ENCODE measurements at regions not wholly inside any gene's neighbourhood (a gene's known extent, or its start where the extent isn't known, plus 50 kb on each side); places are given as distances from the start of the nearest gene placed in this dataset.

- Histone ChIP-seq H3K27me3 (ENCODE audit: control insufficient read depth, low read length) (peaks cover 3% of the 10 kb centered on the region; the same call in 1 of the 2 replicates), H3K27ac (ENCODE audit: low read depth, low read length) (no peak overlapping the region), H3K4me3 (ENCODE audit: low read length) (no peak overlapping the region), H3K9me2 (replicated peaks; ENCODE audit: control insufficient read depth, low read length) (no peaks in the 10 kb centered on the region), H3K9me3 (ENCODE audit: control insufficient read depth, insufficient read depth, low read length) (no peaks in the 10 kb centered on the region), H3K36me3 (ENCODE audit: control insufficient read depth, low read length) (no peaks in the 10 kb centered on the region), H3K79me2 (ENCODE audit: control insufficient read depth, low read length) (no peaks in the 10 kb centered on the region), H3K4me2 (ENCODE audit: low read length) (no peak overlapping the region), H3K4me1 (ENCODE audit: control insufficient read depth, low read length) (peaks cover 10% of the 10 kb centered on the region), H3F3A (ENCODE audit: control insufficient read depth, insufficient read depth) (no peaks in the 10 kb centered on the region), H4K20me1 (ENCODE audit: control insufficient read depth, insufficient read depth, low read depth, low read length) (no peaks in the 10 kb centered on the region)
- TF ChIP-seq EZH2phosphoT487 (IDR thresholded peaks at IDR 0.05; ENCODE audit: borderline replicate concordance, low read length), result no peak
- TF ChIP-seq, protein P1, sequence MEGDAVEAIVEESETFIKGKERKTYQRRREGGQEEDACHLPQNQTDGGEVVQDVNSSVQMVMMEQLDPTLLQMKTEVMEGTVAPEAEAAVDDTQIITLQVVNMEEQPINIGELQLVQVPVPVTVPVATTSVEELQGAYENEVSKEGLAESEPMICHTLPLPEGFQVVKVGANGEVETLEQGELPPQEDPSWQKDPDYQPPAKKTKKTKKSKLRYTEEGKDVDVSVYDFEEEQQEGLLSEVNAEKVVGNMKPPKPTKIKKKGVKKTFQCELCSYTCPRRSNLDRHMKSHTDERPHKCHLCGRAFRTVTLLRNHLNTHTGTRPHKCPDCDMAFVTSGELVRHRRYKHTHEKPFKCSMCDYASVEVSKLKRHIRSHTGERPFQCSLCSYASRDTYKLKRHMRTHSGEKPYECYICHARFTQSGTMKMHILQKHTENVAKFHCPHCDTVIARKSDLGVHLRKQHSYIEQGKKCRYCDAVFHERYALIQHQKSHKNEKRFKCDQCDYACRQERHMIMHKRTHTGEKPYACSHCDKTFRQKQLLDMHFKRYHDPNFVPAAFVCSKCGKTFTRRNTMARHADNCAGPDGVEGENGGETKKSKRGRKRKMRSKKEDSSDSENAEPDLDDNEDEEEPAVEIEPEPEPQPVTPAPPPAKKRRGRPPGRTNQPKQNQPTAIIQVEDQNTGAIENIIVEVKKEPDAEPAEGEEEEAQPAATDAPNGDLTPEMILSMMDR (IDR thresholded peaks at IDR 0.05; ENCODE audit: low read depth, low read length, poor library complexity, severe bottlenecking), result no peak
Measured at GRCh38 chr16:85337910-85338637, 225.8 kb upstream of the CIBAR2 start.

- TF ChIP-seq, protein P1 (IDR thresholded peaks at IDR 0.05; ENCODE audit: low read depth, low read length, poor library complexity, severe bottlenecking), result no peak
- TF ChIP-seq EZH2phosphoT487 (IDR thresholded peaks at IDR 0.05; ENCODE audit: borderline replicate concordance, low read length), result no peak
- peaks cover 3% of the 10 kb centered on the region; the same call in 1 of the 2 replicates for H3K27me3 ChIP-seq (ENCODE audit: control insufficient read depth, low read length)
- H3K4me2 ChIP-seq (ENCODE audit: low read length), result no peak overlapping the region
- H3K79me2 ChIP-seq (ENCODE audit: control insufficient read depth, low read length), result no peaks in the 10 kb centered on the region
- peaks cover 10% of the 10 kb centered on the region for H3K4me1 ChIP-seq (ENCODE audit: control insufficient read depth, low read length)
- no peak overlapping the region for H3K4me3 ChIP-seq (ENCODE audit: low read length)
- no peaks in the 10 kb centered on the region for H3K9me2 ChIP-seq (replicated peaks; ENCODE audit: control insufficient read depth, low read length)
- no peaks in the 10 kb centered on the region for H4K20me1 ChIP-seq (ENCODE audit: control insufficient read depth, insufficient read depth, low read depth, low read length)
- H3F3A ChIP-seq (ENCODE audit: control insufficient read depth, insufficient read depth), result no peaks in the 10 kb centered on the region
- no peak overlapping the region for H3K27ac ChIP-seq (ENCODE audit: low read depth, low read length)
- no peaks in the 10 kb centered on the region for H3K36me3 ChIP-seq (ENCODE audit: control insufficient read depth, low read length)
- no peaks in the 10 kb centered on the region for H3K9me3 ChIP-seq (ENCODE audit: control insufficient read depth, insufficient read depth, low read length)
Measured at GRCh38 chr16:85338638-85338982, 226.3 kb upstream of the CIBAR2 start.

GRCh38 chr16:85338989-85339685 lies 226.9 kb upstream of the CIBAR2 start:
- TF ChIP-seq EZH2phosphoT487 (IDR thresholded peaks at IDR 0.05; ENCODE audit: borderline replicate concordance, low read length), result no peak
- TF ChIP-seq, protein P1 (IDR thresholded peaks at IDR 0.05; ENCODE audit: low read depth, low read length, poor library complexity, severe bottlenecking), result no peak
- Histone ChIP-seq H3K36me3 (ENCODE audit: control insufficient read depth, low read length) (no peaks in the 10 kb centered on the region), H3K9me2 (replicated peaks; ENCODE audit: control insufficient read depth, low read length) (no peaks in the 10 kb centered on the region), H3K9me3 (ENCODE audit: control insufficient read depth, insufficient read depth, low read length) (no peaks in the 10 kb centered on the region), H3K4me1 (ENCODE audit: control insufficient read depth, low read length) (peaks cover 10% of the 10 kb centered on the region), H4K20me1 (ENCODE audit: control insufficient read depth, insufficient read depth, low read depth, low read length) (no peaks in the 10 kb centered on the region), H3K27me3 (ENCODE audit: control insufficient read depth, low read length) (peaks cover 3% of the 10 kb centered on the region; the same call in 1 of the 2 replicates), H3F3A (ENCODE audit: control insufficient read depth, insufficient read depth) (no peaks in the 10 kb centered on the region), H3K79me2 (ENCODE audit: control insufficient read depth, low read length) (no peaks in the 10 kb centered on the region), H3K27ac (ENCODE audit: low read depth, low read length) (no peak overlapping the region), H3K4me2 (ENCODE audit: low read length) (no peak overlapping the region), H3K4me3 (ENCODE audit: low read length) (no peak overlapping the region)
